Liver (tissue), 8 donors: ENCODE measurements at regions not wholly inside any gene's neighbourhood (a gene's known extent, or its start where the extent isn't known, plus 50 kb on each side); places are given as distances from the start of the nearest gene placed in this dataset.

ENCODE experiments used
- DNase-seq: peaks from one replicate; pipeline ENCODE4 v3.0.0-alpha.2; 2017; ENCODE audit warnings: low spot score
- H3K27ac ChIP-seq, 2 donors: one replicate each; pipeline ENCODE4 v1.7.0; 2013; ENCODE audit warnings: inconsistent platforms in 2 of 2, low read length in 2 of 2, control low read depth in 1 of 2, low read depth in 1 of 2, mild to moderate bottlenecking in 1 of 2
- H3K27me3 ChIP-seq, 4 donors: one replicate each; pipeline versions ENCODE4 v1.6.1 to v1.7.0; 2013; ENCODE audit warnings: low read length in 3 of 4, inconsistent platforms in 1 of 4, mild to moderate bottlenecking in 1 of 4, moderate library complexity in 1 of 4; ENCODE audit not compliant: control insufficient read depth in 4 of 4, insufficient read depth in 4 of 4
- H3K36me3 ChIP-seq, 4 donors: one replicate each; pipeline versions ENCODE4 v1.6.1 to v1.7.0; 2013; ENCODE audit warnings: low read length in 3 of 4, mild to moderate bottlenecking in 3 of 4, low read depth in 1 of 4, moderate library complexity in 1 of 4; ENCODE audit not compliant: control insufficient read depth in 4 of 4, insufficient read depth in 3 of 4
- H3K4me1 ChIP-seq, 4 donors: one replicate each; pipeline versions ENCODE4 v1.6.1 to v1.7.0; 2013; ENCODE audit warnings: low read length in 3 of 4, mild to moderate bottlenecking in 3 of 4, moderate library complexity in 1 of 4; ENCODE audit not compliant: control insufficient read depth in 4 of 4, insufficient read depth in 4 of 4
- H3K4me3 ChIP-seq, 3 donors: one replicate each; pipeline versions ENCODE4 v1.6.1 to v1.7.0; 2013; ENCODE audit warnings: low read length in 3 of 3, control low read depth in 1 of 3, low read depth in 1 of 3, mild to moderate bottlenecking in 1 of 3
- H3K9ac ChIP-seq, 2 donors: one replicate each; pipeline ENCODE4 v1.7.0; 2013; ENCODE audit warnings: low read length in 2 of 2, mild to moderate bottlenecking in 2 of 2, moderate library complexity in 2 of 2, control low read depth in 1 of 2, low read depth in 1 of 2
- H3K9me3 ChIP-seq, 4 donors: one replicate each; pipeline versions ENCODE4 v1.6.1 to v1.7.0; 2013; ENCODE audit warnings: low read length in 3 of 4; ENCODE audit not compliant: control insufficient read depth in 4 of 4
- EGR1 ChIP-seq, 2 donors: IDR thresholded peaks; 2 replicates each; pipeline ENCODE4 v1.6.1; 2016 to 2018; ENCODE audit warnings: antibody characterized with exemption in 2 of 2, low read depth in 2 of 2
- FOXA1 ChIP-seq: IDR thresholded peaks from 2 replicates; pipeline ENCODE4 v1.6.1; 2016; ENCODE audit warnings: antibody characterized with exemption
- FOXA2 ChIP-seq: IDR thresholded peaks from 2 replicates; pipeline ENCODE4 v1.6.1; 2016; ENCODE audit warnings: antibody characterized with exemption
- GABPA ChIP-seq, 2 donors: IDR thresholded peaks in 1 of 2; conservative IDR thresholded peaks in 1 of 2; 2 replicates each; pipeline ENCODE4 v1.6.1; 2016; ENCODE audit warnings: antibody characterized with exemption in 2 of 2, mild to moderate bottlenecking in 1 of 2, moderate library complexity in 1 of 2
- HNF4A ChIP-seq, 2 donors: conservative IDR thresholded peaks; 2 replicates each; pipeline ENCODE4 v1.6.1; 2016; ENCODE audit warnings: antibody characterized with exemption in 2 of 2, mild to moderate bottlenecking in 2 of 2
- HNF4G ChIP-seq: IDR thresholded peaks from 2 replicates; pipeline ENCODE4 v1.6.1; 2016; ENCODE audit warnings: antibody characterized with exemption
- JUND ChIP-seq, 2 donors: IDR thresholded peaks; 2 replicates each; pipeline ENCODE4 v1.6.1; 2016; ENCODE audit warnings: antibody characterized with exemption in 2 of 2
- NR2F2 ChIP-seq: IDR thresholded peaks from 2 replicates; pipeline ENCODE4 v1.6.1; 2016; ENCODE audit warnings: antibody characterized with exemption
- RAD21 ChIP-seq, 2 donors: IDR thresholded peaks; 2 replicates each; pipeline ENCODE4 v1.6.1; 2016; ENCODE audit warnings: antibody characterized with exemption in 2 of 2, mild to moderate bottlenecking in 2 of 2
- REST ChIP-seq: IDR thresholded peaks from 2 replicates; pipeline ENCODE4 v1.6.1; 2016; ENCODE audit warnings: antibody characterized with exemption, mild to moderate bottlenecking
- RXRA ChIP-seq, 2 donors: IDR thresholded peaks; 2 replicates each; pipeline ENCODE4 v1.6.1; 2017 to 2018; ENCODE audit warnings: antibody characterized with exemption in 2 of 2, mild to moderate bottlenecking in 1 of 2
- SP1 ChIP-seq: IDR thresholded peaks from 2 replicates; pipeline ENCODE4 v1.6.1; 2018; ENCODE audit warnings: antibody characterized with exemption, mild to moderate bottlenecking
- TAF1 ChIP-seq: conservative IDR thresholded peaks from 2 replicates; pipeline ENCODE4 v1.6.1; 2016; ENCODE audit warnings: antibody characterized with exemption, mild to moderate bottlenecking
- YY1 ChIP-seq: IDR thresholded peaks from 2 replicates; pipeline ENCODE4 v1.6.1; 2016; ENCODE audit warnings: antibody characterized with exemption, mild to moderate bottlenecking
- WGBS: extraction: QIAGEN DNeasy Blood & Tissue Kit; methylation state at CpG from one replicate; pipeline ENCODE4 v1.1.7; 2013; 5-methylcytosine and 5-hydroxymethylcytosine counted together
- TF ChIP-seq, protein P1 (sequence below): fragments of 150-350 bp; IDR thresholded peaks from 2 replicates; pipeline ENCODE4 v1.5.1; 2017; ENCODE audit warnings: improper control_type of control experiment, low read depth, low read length; ENCODE audit not compliant: missing input control
- TF ChIP-seq, protein P2 (sequence below): IDR thresholded peaks from 2 replicates; pipeline ENCODE4 v1.6.1; 2016; ENCODE audit warnings: antibody characterized with exemption
- TF ChIP-seq, protein P3 (sequence below): IDR thresholded peaks from 2 replicates; pipeline ENCODE4 v1.6.1; 2016; ENCODE audit warnings: antibody characterized with exemption
- donor health status: healthy.
- donor health status: healthy.
- donor health status: healthy.
- donor health status: healthy.
- donor health status: healthy.

GRCh38 chr16:65481956-65482355, 360.1 kb upstream of the CDH11 start:
- Histone ChIP-seq H3K27ac (no peak overlapping the region), H3K4me1 (no peaks in the 10 kb centered on the region), H3K9me3 (no peaks in the 10 kb centered on the region), H3K36me3 (no peaks in the 10 kb centered on the region), H3K4me3 (no peak overlapping the region), H3K9ac (no peak overlapping the region), H3K27me3 (peaks cover 0 to 3% (median 0%) of the 10 kb centered on the region in 4 donors)
- no peak for DNase-seq
- WGBS = 68% methylated on average over 4 of the region's 4 CpGs
- TF ChIP-seq, protein P1, sequence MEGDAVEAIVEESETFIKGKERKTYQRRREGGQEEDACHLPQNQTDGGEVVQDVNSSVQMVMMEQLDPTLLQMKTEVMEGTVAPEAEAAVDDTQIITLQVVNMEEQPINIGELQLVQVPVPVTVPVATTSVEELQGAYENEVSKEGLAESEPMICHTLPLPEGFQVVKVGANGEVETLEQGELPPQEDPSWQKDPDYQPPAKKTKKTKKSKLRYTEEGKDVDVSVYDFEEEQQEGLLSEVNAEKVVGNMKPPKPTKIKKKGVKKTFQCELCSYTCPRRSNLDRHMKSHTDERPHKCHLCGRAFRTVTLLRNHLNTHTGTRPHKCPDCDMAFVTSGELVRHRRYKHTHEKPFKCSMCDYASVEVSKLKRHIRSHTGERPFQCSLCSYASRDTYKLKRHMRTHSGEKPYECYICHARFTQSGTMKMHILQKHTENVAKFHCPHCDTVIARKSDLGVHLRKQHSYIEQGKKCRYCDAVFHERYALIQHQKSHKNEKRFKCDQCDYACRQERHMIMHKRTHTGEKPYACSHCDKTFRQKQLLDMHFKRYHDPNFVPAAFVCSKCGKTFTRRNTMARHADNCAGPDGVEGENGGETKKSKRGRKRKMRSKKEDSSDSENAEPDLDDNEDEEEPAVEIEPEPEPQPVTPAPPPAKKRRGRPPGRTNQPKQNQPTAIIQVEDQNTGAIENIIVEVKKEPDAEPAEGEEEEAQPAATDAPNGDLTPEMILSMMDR = no peak
- TF ChIP-seq FOXA2 (no peak), FOXA1 (no peak), REST (no peak), TAF1 (no peak), HNF4G (no peak), SP1 (no peak)
- TF ChIP-seq, protein P2, sequence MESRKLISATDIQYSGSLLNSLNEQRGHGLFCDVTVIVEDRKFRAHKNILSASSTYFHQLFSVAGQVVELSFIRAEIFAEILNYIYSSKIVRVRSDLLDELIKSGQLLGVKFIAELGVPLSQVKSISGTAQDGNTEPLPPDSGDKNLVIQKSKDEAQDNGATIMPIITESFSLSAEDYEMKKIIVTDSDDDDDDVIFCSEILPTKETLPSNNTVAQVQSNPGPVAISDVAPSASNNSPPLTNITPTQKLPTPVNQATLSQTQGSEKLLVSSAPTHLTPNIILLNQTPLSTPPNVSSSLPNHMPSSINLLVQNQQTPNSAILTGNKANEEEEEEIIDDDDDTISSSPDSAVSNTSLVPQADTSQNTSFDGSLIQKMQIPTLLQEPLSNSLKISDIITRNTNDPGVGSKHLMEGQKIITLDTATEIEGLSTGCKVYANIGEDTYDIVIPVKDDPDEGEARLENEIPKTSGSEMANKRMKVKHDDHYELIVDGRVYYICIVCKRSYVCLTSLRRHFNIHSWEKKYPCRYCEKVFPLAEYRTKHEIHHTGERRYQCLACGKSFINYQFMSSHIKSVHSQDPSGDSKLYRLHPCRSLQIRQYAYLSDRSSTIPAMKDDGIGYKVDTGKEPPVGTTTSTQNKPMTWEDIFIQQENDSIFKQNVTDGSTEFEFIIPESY = no peak
- TF ChIP-seq, protein P3, sequence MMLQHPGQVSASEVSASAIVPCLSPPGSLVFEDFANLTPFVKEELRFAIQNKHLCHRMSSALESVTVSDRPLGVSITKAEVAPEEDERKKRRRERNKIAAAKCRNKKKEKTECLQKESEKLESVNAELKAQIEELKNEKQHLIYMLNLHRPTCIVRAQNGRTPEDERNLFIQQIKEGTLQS = no peak

DNA sequence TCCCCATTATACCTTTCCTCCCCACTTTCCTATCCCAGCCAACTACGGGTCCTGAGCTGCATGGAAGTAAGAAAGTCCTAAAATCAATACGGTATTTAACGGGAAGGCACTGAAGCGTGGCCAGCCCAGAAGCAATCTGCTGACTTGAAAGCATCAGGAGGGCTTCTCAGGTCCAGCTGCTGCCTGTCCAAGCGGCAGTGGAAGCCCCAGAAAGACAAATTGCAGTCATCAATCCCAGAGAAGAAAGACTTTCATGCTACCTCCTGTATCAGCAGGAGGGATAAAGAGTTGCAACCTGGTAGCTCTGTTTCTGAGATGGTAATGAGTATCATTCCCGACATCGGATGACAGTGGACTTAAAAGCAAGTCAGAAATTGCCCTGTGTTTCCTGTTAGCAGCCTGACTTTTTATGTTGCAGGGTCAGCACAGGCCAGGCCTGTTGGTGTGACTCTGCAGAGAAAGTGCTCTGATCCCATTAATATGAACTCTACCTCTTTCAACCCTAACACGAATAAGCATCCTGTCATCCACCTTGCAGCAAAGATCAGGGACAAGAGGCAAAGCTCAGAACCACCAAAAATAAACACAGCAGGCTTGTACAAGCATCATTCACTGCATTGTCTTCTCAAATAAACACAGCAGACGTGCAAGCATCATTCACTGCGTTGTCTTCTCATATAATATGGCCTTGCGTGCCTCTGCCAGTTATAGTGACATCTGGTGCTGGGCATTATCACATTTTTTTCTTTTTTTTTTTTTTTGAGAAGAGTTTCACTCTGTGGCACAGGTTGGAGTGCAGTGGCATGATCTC, 358.6 kb upstream of the CDH11 start:
- DNase-seq = no peak
- no peak overlapping the region for H3K4me3 ChIP-seq
- no peaks in the 10 kb centered on the region for H3K9me3 ChIP-seq
- peaks cover 0 to 3% (median 0%) of the 10 kb centered on the region in 4 donors for H3K27me3 ChIP-seq
- H3K27ac ChIP-seq = no peak overlapping the region
- 60% methylated on average over 11 of the region's 11 CpGs for WGBS
- no peak overlapping the region for H3K9ac ChIP-seq
- H3K36me3 ChIP-seq = no peaks in the 10 kb centered on the region
- H3K4me1 ChIP-seq = no peaks in the 10 kb centered on the region
- TF ChIP-seq RAD21 (IDR thresholded peaks at IDR 0.05) = no peak
- no peak for TF ChIP-seq NR2F2
- TF ChIP-seq EGR1 (IDR thresholded peaks at IDR 0.05; ENCODE audit: low read depth in 2 of 2) = no peak
- no peak for TF ChIP-seq YY1
- no peak for TF ChIP-seq JUND (IDR thresholded peaks at IDR 0.05)
- no peak for TF ChIP-seq RXRA (IDR thresholded peaks at IDR 0.05)
- TF ChIP-seq SP1 = no peak
- TF ChIP-seq, protein P3 = no peak
- TF ChIP-seq HNF4A (conservative IDR thresholded peaks at IDR 0.05) = no peak
- TF ChIP-seq, protein P2 = no peak
- TF ChIP-seq FOXA2 = no peak
- no peak for TF ChIP-seq GABPA (IDR thresholded peaks at IDR 0.05 in 1 of 2, conservative IDR thresholded peaks at IDR 0.05 in 1 of 2)
- no peak for TF ChIP-seq FOXA1
- TF ChIP-seq REST = no peak
- no peak for TF ChIP-seq TAF1
